GM23248 (cell line): ENCODE measurements at regions not wholly inside any gene's neighbourhood (a gene's known extent, or its start where the extent isn't known, plus 50 kb on each side); places are given as distances from the start of the nearest gene placed in this dataset.

Source experiments
- EZH2 ChIP-seq: fragments of 200-600 bp; sonication (generic); IDR thresholded peaks from 2 replicates; pipeline ENCODE4 v1.6.1; 2018; ENCODE audit warnings: antibody characterized with exemption, mild to moderate bottlenecking; ENCODE audit not compliant: insufficient read depth, poor library complexity, severe bottlenecking
- EZH2phosphoT487 ChIP-seq: fragments of 200-600 bp; sonication (generic); IDR thresholded peaks from 2 replicates; pipeline ENCODE4 v1.6.1; 2018; ENCODE audit warnings: antibody characterized with exemption, moderate library complexity, mild to moderate bottlenecking, low read depth; ENCODE audit not compliant: insufficient read depth

DNA sequence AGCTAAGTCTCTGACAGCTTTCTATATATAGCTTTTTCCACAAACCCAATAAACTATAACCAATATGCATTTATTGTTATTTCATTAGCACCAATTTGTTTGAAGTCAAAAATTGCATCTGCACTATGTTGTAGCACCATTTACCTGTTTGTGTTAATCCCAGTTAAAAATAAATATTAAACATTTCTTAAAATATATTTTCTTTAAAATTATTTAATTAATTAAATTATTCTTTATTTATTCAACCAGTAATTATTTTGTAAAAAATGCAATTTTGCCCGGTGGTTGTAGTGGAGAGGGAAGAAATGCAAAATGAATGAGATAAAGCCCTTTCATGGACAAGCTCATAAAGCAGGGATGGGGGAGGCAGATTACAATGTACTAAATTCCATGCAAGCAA, 1257.9 kb downstream of the PCDH17 start:
- no peak for TF ChIP-seq EZH2
- no peak for TF ChIP-seq EZH2phosphoT487
